ENCODE measurements at regions not wholly inside any gene's neighbourhood (a gene's known extent, or its start where the extent isn't known, plus 50 kb on each side); places are given as distances from the start of the nearest gene placed in this dataset.

DNA sequence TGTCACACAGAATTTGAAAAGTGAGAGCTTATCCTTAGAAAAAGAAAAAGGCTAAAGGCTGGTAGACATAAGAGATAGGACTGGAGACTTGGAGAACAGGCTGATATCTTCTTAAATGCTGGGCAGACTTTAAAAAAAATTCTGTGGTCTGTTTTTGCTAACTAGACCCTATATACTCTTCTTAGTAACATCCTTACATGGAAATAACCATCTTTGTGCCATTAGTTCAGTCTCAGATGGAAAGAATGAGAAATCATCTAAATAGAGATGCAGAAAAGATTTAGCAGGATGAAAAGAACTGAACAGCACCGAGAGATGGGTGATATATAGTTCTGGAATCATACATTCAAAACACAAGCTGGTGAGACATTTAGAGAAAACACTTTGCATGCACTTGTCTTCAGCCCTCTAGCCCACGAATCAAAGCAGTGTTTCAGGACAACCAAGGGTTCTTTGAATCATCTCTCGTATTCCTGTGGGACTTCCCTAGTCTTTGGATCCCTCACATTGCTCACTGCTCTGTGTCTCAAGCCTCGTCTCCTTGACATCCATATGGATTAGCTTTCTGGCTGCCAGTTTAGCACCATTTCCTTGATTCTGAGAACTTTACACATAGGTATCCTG is 93.0 kb upstream of the LYSMD4 start:
- Histone ChIP-seq H3K9me2 (ENCODE audit: insufficient read depth, low read length) (no peaks in the 10 kb centered on the region), H4K20me1 (ENCODE audit: insufficient read depth, low read length) (no peaks in the 10 kb centered on the region), H2AFZ (ENCODE audit: low read length) (no peak overlapping the region), H3K4me3 (ENCODE audit: low read depth, low read length, poor library complexity, severe bottlenecking) (no peak overlapping the region), H3K79me2 (ENCODE audit: insufficient read depth, low read depth, low read length) (no peaks in the 10 kb centered on the region), H3K9me3 (ENCODE audit: low read length) (no peaks in the 10 kb centered on the region), H3K4me1 (ENCODE audit: insufficient read depth, low read length, poor library complexity, severe bottlenecking) (no peaks in the 10 kb centered on the region), H3K36me3 (ENCODE audit: insufficient read depth, low read length) (no peaks in the 10 kb centered on the region), H3K4me2 (ENCODE audit: low read length) (no peak overlapping the region), H3K27ac (ENCODE audit: low read depth, low read length, poor library complexity, severe bottlenecking) (no peak overlapping the region)
- no TSS peak for BruUV-seq (replicated peaks)
- intact Hi-C loops (cut with micrococcal nuclease; ENCODE audit: unreplicated experiment), result no loop called here
- DNase-seq (ENCODE audit: low spot score), result no peak
- ChIA-PET POLR2A (no interaction called here), CTCF (ENCODE audit: unreplicated experiment) (no interaction called here)
- TF ChIP-seq, protein P1, sequence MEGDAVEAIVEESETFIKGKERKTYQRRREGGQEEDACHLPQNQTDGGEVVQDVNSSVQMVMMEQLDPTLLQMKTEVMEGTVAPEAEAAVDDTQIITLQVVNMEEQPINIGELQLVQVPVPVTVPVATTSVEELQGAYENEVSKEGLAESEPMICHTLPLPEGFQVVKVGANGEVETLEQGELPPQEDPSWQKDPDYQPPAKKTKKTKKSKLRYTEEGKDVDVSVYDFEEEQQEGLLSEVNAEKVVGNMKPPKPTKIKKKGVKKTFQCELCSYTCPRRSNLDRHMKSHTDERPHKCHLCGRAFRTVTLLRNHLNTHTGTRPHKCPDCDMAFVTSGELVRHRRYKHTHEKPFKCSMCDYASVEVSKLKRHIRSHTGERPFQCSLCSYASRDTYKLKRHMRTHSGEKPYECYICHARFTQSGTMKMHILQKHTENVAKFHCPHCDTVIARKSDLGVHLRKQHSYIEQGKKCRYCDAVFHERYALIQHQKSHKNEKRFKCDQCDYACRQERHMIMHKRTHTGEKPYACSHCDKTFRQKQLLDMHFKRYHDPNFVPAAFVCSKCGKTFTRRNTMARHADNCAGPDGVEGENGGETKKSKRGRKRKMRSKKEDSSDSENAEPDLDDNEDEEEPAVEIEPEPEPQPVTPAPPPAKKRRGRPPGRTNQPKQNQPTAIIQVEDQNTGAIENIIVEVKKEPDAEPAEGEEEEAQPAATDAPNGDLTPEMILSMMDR (conservative IDR thresholded peaks at IDR 0.05; ENCODE audit: low read length), result no peak
- no peak for TF ChIP-seq EZH2phosphoT487 (IDR thresholded peaks at IDR 0.05; ENCODE audit: borderline replicate concordance, low read depth, low read length)

DNA sequence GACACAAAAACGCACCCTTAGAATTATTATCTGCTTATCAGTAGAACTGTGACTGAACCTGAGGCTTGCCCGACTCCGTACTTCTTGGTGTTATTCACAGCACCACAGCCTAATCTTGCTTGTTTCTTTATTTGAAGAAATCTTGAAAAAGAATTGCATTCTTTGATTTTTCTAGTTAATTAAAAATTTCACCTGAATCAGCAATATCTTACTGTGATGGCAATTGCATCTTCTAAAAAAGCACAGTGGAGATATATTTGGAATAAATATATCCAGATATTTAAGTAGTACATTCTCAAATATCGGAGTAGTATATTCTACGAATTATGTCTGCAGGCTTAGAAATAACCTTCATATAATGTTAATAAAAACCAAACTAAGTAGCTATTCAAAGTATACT is 90.1 kb upstream of the LYSMD4 start:
- H2AFZ ChIP-seq (ENCODE audit: low read length), result no peak overlapping the region
- TF ChIP-seq EZH2phosphoT487 (IDR thresholded peaks at IDR 0.05; ENCODE audit: borderline replicate concordance, low read depth, low read length), result no peak

DNA sequence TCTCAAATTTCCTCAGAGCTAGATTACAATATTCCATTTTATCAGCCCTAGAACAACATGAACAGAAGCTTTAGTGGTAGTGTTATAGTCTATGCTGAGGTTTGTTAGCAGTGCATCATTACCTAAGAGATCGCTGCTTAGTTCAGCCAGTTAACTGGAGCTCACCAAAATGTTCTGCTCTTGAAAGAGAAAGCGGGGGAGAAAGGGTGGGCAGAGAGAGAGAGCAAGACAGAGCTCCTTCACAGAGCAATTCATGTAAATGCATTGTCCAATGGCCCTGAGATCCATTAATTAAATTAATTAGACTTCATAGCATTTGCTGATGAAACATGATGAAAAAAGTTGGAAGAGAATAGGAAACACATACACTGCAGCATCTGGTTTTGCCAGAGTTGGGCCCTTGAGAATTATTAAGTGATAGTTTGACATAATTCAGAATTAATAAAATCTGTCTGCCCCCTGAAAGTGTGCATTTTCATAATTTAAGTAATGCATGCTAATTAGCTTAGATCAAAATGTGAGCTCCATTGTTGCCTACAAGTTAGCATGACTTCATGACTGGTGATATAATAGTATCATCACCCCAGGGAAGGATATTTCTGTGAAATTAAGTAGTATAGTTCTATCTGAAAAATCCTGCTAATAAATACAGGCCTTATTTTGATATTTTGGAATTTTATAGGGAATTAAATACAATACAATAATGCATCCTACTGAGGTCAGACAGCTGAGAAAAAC is 86.9 kb upstream of the LYSMD4 start:
- Histone ChIP-seq H3K9me2 (ENCODE audit: insufficient read depth, low read length) (no peaks in the 10 kb centered on the region), H3K36me3 (ENCODE audit: insufficient read depth, low read length) (no peaks in the 10 kb centered on the region), H2AFZ (ENCODE audit: low read length) (no peak overlapping the region), H3K27ac (ENCODE audit: low read depth, low read length, poor library complexity, severe bottlenecking) (no peak overlapping the region), H3K79me2 (ENCODE audit: insufficient read depth, low read depth, low read length) (no peaks in the 10 kb centered on the region), H4K20me1 (ENCODE audit: insufficient read depth, low read length) (no peaks in the 10 kb centered on the region), H3K4me1 (ENCODE audit: insufficient read depth, low read length, poor library complexity, severe bottlenecking) (no peaks in the 10 kb centered on the region), H3K4me3 (ENCODE audit: low read depth, low read length, poor library complexity, severe bottlenecking) (no peak overlapping the region), H3K4me2 (ENCODE audit: low read length) (no peak overlapping the region), H3K9me3 (ENCODE audit: low read length) (no peaks in the 10 kb centered on the region)
- DNase-seq (ENCODE audit: low spot score), result no peak
- BruUV-seq (replicated peaks), result no TSS peak
- CTCF ChIA-PET (ENCODE audit: unreplicated experiment), result no interaction called here
- TF ChIP-seq, protein P1 (conservative IDR thresholded peaks at IDR 0.05; ENCODE audit: low read length), result no peak
- TF ChIP-seq EZH2phosphoT487 (IDR thresholded peaks at IDR 0.05; ENCODE audit: borderline replicate concordance, low read depth, low read length), result no peak
- intact Hi-C loops (cut with micrococcal nuclease; ENCODE audit: unreplicated experiment), result no loop called here
- POLR2A ChIA-PET, result interaction anchor here (0.6 kb wide), 2 partner anchors 25 to 265 kb away, joined by 3 to 4 read pairs; no protein-coding TSS in a partner anchor

More for the DNA sequence above, 90.1 kb upstream of the LYSMD4 start:
- H3K9me2 ChIP-seq (ENCODE audit: insufficient read depth, low read length), result no peaks in the 10 kb centered on the region
- DNase-seq (ENCODE audit: low spot score), result no peak
- no peak overlapping the region for H3K27ac ChIP-seq (ENCODE audit: low read depth, low read length, poor library complexity, severe bottlenecking)
- intact Hi-C loops (cut with micrococcal nuclease; ENCODE audit: unreplicated experiment), result no loop called here
- CTCF ChIA-PET (ENCODE audit: unreplicated experiment), result no interaction called here
- no TSS peak for BruUV-seq (replicated peaks)
- no peaks in the 10 kb centered on the region for H3K79me2 ChIP-seq (ENCODE audit: insufficient read depth, low read depth, low read length)
- H3K4me1 ChIP-seq (ENCODE audit: insufficient read depth, low read length, poor library complexity, severe bottlenecking), result no peaks in the 10 kb centered on the region
- H3K36me3 ChIP-seq (ENCODE audit: insufficient read depth, low read length), result no peaks in the 10 kb centered on the region
- POLR2A ChIA-PET, result interaction anchor here (0.9 kb wide), 1 partner anchor 17 kb away, joined by 3 read pairs; no protein-coding TSS in a partner anchor
- no peak overlapping the region for H3K4me2 ChIP-seq (ENCODE audit: low read length)
- H3K9me3 ChIP-seq (ENCODE audit: low read length), result no peaks in the 10 kb centered on the region
- no peaks in the 10 kb centered on the region for H4K20me1 ChIP-seq (ENCODE audit: insufficient read depth, low read length)
- H3K4me3 ChIP-seq (ENCODE audit: low read depth, low read length, poor library complexity, severe bottlenecking), result no peak overlapping the region

Measured in OCI-LY7 (cell line).